Lower leg skin (tissue), 4 donors: ENCODE measurements at regions not wholly inside any gene's neighbourhood (a gene's known extent, or its start where the extent isn't known, plus 50 kb on each side); places are given as distances from the start of the nearest gene placed in this dataset.

Experiments used
- DNase-seq, 2 donors: peaks; one replicate each; pipeline ENCODE4 v3.0.0-alpha.2; 2019; ENCODE audit warnings: low spot score in 2 of 2
- H3K4me3 ChIP-seq: fragments of 200-600 bp; sonication (generic); 2 replicates; pipeline ENCODE4 v1.5.1; 2017; ENCODE audit warnings: mild to moderate bottlenecking, low read depth; ENCODE audit not compliant: poor library complexity, severe bottlenecking
- POLR2A ChIP-seq, 2 donors: fragments of 450-650 bp; IDR thresholded peaks; one replicate each; pipeline ENCODE4 v1.6.1; 2016 to 2017; ENCODE audit warnings: antibody characterized with exemption in 2 of 2, mild to moderate bottlenecking in 1 of 2, moderate library complexity in 1 of 2
- WGBS, 2 donors: methylation state at CpG; one replicate each; pipeline ENCODE4 v1.1.5; 2018; 5-methylcytosine and 5-hydroxymethylcytosine counted together
- intact Hi-C: fragments of 100-400 bp; cut with DNase I; formaldehyde crosslinking; loops from one replicate; pipeline ENCODE4 v1.15.0; 2023; ENCODE audit warnings: low total_unique reads
- TF ChIP-seq, protein P1 (sequence below), 3 donors: fragments of 450-650 bp; IDR thresholded peaks; one replicate each; pipeline ENCODE4 v1.5.1; 2016; ENCODE audit warnings: antibody characterized with exemption in 3 of 3, mild to moderate bottlenecking in 3 of 3, moderate library complexity in 2 of 3

DNA sequence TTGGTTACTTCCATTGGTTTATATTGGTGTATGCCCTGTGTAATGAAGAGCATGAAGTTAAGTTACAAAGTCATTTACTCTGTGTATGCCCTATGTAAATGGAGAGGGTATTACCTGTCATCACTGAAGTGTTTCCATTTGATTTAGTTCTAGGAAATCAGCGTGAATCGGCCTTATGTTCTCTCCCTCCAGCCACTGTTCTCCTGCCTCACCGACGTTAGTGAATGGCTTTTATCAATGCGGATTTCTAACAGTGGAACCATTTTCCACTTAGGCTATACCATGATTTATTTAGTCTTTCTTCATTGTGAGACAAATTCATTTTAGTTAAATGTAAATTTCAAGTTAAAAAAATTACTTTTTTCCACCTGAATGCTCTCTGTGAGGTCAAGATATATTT lies 327.0 kb upstream of the ADCY2 start:
- DNase-seq, result no peak
- 87 to 89% methylated on average over 5 of the region's 5 CpGs for WGBS, 2 donors
- intact Hi-C loops, result no loop called here
- TF ChIP-seq, protein P1, sequence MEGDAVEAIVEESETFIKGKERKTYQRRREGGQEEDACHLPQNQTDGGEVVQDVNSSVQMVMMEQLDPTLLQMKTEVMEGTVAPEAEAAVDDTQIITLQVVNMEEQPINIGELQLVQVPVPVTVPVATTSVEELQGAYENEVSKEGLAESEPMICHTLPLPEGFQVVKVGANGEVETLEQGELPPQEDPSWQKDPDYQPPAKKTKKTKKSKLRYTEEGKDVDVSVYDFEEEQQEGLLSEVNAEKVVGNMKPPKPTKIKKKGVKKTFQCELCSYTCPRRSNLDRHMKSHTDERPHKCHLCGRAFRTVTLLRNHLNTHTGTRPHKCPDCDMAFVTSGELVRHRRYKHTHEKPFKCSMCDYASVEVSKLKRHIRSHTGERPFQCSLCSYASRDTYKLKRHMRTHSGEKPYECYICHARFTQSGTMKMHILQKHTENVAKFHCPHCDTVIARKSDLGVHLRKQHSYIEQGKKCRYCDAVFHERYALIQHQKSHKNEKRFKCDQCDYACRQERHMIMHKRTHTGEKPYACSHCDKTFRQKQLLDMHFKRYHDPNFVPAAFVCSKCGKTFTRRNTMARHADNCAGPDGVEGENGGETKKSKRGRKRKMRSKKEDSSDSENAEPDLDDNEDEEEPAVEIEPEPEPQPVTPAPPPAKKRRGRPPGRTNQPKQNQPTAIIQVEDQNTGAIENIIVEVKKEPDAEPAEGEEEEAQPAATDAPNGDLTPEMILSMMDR (IDR thresholded peaks at IDR 0.05), result no peak
- TF ChIP-seq POLR2A (IDR thresholded peaks at IDR 0.05), result no peak
- no peak overlapping the region for H3K4me3 ChIP-seq

DNA sequence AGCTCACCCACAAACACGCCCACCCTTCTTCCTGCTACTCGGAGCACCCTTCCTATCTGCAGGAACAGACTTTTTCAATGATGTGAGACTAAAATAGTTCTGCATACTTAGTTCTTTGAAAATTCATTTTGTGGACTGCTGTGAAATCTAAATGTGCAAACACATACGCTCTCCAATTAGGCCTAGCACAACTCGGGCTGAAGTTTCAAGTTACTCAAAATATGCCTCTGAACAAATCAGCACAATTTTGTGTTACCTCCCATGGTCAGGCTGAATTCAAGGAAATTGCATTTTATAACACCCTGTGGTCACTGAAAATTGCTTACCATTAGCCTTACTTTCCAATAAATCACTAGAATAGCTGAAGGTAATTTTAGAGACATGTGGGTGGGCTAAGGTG lies 323.8 kb upstream of the ADCY2 start:
- 55 to 61% methylated on average over 4 of the region's 4 CpGs for WGBS, 2 donors
- DNase-seq, result no peak

DNA sequence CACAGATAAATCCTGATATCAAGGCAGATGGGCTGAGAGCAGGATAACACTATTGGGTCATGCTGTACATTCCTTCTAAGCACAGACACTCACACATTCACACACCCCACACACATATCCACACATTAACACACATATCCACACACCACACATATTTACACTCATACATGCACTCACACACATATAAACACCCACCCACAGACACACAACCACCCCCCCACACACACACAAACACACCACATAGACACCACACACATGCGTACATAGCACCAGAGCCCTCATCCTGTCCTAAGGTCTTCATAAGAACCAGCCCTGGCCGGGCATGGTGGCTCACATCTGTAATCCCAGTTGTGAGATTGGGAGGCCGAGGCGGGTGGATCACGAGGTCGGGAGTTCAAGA lies 322.3 kb upstream of the ADCY2 start:
- DNase-seq, result no peak
- WGBS, 2 donors, result 89 to 94% methylated on average over 6 of the region's 6 CpGs
- H3K4me3 ChIP-seq, result no peak overlapping the region
- TF ChIP-seq, protein P1 (IDR thresholded peaks at IDR 0.05), result no peak
- no peak for TF ChIP-seq POLR2A (IDR thresholded peaks at IDR 0.05)
- intact Hi-C loops, result no loop called here

More for the DNA sequence above, 323.8 kb upstream of the ADCY2 start:
- intact Hi-C loops, result no loop called here
- H3K4me3 ChIP-seq, result no peak overlapping the region
- TF ChIP-seq, protein P1 (IDR thresholded peaks at IDR 0.05), result no peak
- no peak for TF ChIP-seq POLR2A (IDR thresholded peaks at IDR 0.05)

DNA sequence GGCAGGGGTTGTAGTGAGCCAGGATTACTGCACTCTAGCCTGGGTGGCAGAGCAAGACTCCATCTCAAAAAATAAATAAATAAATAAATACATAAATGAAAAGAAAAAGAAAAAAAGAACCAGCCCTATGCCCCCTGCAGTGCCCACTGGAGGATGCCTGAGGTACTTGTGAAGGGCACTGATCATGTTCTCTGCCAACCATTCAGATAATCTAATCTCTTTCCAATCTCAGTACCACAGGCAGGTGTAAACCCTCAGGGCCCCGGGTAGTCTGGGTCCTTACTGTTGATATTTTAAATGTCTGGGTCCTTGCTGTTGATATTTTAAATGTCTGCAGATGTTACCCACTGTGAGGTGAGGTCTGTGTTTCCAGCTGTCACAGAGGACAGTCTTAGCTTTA lies 321.8 kb upstream of the ADCY2 start:
- TF ChIP-seq POLR2A (IDR thresholded peaks at IDR 0.05), result no peak
- TF ChIP-seq, protein P1 (IDR thresholded peaks at IDR 0.05), result no peak
- intact Hi-C loops, result no loop called here
- H3K4me3 ChIP-seq, result no peak overlapping the region
- no peak for DNase-seq
- WGBS, 2 donors, result 37 to 68% methylated on average over 1 of the region's 1 CpG

DNA sequence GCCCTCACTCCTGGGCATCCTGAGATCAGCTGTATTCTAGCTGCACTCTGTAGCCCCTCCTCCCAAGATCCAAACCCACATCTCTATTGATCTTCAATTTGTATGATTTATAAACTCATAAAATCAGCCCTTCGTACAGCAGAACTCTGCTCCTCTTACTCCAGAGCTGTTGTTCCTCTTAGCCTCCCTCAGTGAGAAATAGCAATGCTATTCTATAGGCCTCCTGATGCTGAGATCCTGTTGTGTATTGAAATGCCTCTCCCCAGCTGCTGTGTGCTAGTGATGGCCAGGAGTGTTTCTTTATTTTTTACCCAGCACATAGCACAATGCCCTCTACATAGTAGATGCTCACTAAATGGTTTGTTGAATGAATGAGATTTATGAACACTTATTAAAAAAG lies 320.5 kb upstream of the ADCY2 start:
- no peak overlapping the region for H3K4me3 ChIP-seq
- TF ChIP-seq, protein P1 (IDR thresholded peaks at IDR 0.05), result no peak
- TF ChIP-seq POLR2A (IDR thresholded peaks at IDR 0.05), result no peak
- intact Hi-C loops, result no loop called here
- no peak for DNase-seq
- 76 to 81% methylated on average over 1 of the region's 1 CpG for WGBS, 2 donors

DNA sequence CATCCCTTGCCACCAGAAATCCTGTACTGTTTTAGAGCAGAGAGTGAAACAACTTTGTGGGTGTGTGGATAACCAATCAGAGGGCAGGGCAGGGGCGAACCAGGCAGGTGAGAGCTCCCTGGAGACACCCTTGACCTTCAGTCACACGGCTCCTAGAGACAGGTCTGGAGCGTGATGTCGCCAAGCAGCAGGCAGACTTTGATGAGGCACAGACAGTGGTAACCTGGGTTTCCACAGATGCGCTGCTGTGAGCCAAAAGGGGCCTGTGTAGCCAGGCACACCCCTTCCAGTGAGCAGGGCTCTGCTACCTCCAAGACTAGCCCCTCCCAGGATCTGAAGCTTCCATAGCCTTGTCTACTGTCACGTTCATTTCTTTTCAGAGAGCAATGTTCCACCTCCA lies 317.8 kb upstream of the ADCY2 start:
- DNase-seq, result no peak
- intact Hi-C loops, result no loop called here
- 56 to 78% methylated on average over 6 of the region's 6 CpGs for WGBS, 2 donors
- no peak overlapping the region for H3K4me3 ChIP-seq
- TF ChIP-seq, protein P1 (IDR thresholded peaks at IDR 0.05), result no peak
- TF ChIP-seq POLR2A (IDR thresholded peaks at IDR 0.05), result no peak
